Femur (tissue), 1 donor: ENCODE measurements at regions not wholly inside any gene's neighbourhood (a gene's known extent, or its start where the extent isn't known, plus 50 kb on each side); places are given as distances from the start of the nearest gene placed in this dataset.
A peak's percentile ranks its signal among the peaks of the same experiment; 100 is the strongest.

Experiments used
- DNase-seq: peaks from one replicate; pipeline ENCODE4 v3.0.0-alpha.2; 2017

DNA sequence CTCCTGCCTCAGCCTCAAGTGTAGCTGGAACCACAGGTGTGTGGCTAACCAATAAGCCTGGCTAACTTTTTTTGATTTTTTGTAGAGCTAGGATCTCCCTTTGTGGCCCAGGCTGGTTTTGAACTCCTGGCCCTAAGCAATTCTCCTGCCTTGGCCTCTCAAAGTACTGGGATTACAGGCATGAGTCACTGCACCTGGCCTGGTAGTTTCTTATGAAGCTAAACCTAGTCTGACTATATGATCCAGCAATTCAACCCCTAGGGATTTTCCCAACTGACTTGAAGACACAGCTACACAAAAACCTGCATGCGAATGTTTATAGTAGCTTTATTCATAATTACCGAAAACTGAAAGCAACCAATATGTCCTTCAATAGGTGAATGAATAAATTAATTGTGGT, 176.2 kb upstream of the IRX3 start:
- no peak for DNase-seq

DNA sequence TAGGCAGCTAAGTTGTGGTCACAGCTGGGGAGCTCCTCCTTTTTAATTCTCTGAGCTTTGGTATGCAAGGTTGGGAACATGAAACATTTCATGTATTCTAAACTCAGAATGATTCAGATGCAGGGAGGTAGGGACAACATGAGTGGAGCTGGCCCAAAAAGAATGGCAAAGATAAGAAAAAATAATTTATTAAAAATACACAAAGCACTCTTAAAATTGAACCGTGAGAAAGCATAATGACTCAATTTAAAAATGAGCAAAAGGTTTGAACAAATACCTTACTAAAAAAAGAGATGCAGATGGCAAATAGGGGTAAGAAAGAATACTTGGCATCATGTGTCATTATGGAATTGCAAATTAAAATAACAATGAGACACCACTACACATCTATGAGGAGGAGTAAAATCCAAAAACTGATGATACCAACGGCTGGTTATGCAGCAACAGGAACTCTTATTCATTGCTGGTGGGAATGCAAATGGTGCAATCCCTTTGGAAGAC, 175.6 kb upstream of the IRX3 start:
- no peak for DNase-seq

DNA sequence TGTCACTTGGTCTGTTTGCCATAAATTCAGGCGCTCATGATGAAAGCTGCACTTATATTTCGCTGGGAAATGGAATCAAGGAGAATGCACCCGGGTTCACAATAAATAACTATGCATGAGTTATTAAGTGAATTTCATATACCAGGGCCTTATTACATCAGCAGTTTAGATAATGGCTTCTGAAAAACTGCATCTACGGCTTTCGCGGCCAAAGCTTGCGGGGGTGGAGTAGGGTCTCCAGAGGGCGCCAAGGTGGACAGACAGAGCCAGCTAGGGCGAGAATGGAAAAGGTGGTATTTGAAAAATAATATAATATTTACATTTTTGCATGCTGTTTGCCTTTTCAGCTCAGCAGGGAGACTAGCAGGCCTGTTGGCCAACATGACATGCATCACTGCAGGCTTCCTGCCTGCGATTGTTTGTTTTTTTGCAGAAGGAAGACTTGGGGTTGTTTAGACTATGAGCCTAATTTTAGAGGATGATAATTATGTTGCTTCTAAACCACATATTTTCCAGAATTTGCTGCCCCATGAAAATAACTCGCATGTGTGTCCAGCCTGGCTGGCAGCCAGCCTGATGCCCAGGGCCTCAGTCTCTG, 173.8 kb upstream of the IRX3 start:
- DNase-seq, result no peak

DNA sequence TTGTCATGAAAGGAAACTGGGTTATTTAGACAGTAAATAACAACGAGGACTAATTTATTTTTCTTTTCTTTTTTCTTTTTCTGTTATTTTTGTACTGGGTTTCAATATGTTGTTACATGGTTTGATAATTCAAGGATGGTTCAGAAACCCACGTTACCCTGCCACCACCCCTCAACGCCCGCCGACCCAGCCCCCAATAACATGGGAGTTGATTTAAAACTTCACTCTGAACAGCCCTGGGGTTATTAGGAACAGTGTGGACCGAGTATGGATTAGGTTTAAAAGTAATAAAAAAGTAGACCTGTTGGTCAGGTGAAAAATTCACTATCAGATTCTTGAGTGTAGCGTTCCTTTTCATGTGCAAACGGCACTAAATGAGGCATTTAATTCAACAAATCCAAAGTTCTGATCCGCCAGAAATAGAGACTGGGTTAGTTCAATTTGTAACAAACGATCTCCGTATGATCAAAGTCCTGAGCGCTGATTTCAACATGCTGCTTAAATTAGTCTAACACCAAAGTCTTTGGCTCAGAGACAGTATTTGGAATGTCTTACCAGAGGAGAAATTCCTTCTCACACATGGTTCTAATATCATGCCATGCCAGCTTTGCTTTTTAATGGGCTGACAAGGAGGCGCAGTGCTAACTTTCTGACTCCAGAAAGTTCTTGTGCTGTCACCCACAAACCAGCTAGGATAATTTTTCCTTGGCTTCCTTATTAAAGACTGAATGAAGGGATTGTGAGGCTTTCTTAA, 173.1 kb upstream of the IRX3 start:
- no peak for DNase-seq

DNA sequence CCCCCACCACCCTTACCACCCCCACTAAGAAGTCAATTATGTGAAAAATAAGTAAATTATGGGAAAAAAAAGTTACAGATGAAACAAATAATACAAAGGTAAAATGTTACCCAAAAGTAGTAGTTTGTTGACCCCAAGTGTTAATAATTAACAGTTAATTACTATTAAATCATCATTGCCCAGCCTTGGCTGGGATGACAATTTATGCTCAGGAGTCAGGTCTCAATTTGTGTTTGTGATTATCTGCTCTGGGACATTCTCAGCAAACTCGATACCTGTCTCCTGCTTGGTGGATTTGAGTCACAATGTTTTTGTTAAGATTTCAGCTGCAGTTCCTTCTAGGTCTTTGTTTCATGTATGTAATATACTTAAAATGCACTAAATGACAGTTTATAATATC, 172.3 kb upstream of the IRX3 start:
- no peak for DNase-seq

DNA sequence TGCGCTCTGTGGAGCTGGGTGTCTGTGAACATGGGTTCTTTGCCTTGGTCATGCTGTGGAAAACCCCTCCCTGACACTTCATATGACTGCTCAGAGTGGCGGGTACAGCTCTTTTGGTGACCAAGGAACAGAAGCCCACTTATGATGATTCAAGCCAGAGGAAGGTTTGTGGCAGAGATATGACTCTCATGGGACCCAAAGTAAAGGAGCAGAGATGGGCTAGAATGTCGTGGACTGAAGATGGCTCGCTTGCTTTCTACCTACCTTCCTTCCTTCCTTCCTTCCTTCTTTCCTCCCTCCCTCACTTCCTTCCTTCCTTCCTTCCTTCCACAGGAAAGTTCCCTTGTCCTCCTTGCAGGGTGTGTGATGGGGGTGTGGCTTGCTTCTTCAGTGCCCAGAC, 169.7 kb upstream of the IRX3 start:
- DNase-seq, result no peak

DNA sequence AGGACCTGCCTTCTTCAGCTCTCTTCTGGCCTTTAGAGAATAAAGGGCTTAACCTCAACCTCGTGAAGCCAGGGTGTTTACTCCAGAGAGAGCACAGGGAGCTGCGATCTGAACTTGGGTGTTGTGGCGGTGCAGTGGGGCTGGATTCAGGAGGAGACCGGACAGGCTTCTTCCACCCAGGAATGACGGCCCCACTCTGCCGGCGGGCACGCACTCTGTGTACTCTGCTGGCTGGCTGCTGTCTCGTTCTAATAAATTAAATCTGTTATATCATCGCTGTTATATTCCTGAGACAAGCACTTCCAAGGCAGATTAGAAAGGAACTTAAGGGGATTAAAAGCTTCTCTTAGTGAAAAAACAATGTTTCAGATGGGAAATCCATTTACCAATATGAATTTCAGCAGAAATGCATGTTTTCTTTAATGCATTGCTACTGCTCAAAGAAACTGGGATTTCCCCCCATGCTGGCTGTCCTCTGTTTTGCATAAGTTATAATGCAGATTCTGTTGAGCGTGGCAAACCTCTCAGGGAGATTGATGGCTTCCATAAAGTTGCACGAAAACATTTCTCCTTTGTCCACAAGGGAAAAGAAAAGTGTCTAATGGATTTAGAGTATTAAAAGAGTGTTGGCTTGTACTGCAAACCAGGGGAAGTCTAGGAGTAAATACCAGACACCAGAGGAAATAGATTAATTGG, 168.6 kb upstream of the IRX3 start:
- no peak for DNase-seq

DNA sequence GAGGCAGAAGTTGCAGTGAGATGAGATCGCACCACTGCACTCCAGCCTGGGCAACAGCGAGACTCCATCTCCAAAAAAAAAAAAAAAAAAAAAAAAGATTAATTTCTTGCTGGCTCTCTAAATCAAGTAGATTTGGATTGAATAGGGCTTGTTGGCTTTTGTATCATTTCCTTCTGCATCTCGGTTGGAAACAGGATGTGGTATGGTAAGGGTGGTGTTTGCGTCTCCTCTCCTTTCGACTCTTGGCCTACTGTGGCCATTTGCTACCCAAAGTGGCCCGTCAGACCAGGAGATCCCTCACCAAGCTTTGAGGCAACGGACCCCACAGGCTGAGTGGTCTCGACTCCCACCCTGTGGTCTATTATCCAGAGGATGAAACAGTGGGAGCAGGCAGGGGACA, 168.0 kb upstream of the IRX3 start:
- DNase-seq, result no peak

DNA sequence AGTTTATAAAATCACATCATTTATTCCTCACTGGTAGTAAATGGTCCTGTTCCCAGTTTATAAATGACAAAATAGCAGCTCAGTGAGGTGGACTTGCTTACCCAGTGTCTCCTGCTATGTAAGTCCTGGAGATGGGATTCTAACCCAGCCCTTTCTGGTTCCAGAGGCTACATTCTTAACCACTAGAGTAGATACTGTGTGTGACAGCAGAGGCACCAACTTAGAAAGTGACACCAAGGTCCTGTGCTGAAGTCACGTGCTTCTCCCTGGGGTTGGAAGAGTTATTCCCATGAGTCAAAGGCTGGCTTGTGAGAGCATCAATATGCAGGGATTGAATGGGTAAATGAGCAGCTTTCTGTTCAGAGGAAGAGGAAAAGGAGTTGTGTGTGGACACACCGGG, 167.3 kb upstream of the IRX3 start:
- no peak for DNase-seq

DNA sequence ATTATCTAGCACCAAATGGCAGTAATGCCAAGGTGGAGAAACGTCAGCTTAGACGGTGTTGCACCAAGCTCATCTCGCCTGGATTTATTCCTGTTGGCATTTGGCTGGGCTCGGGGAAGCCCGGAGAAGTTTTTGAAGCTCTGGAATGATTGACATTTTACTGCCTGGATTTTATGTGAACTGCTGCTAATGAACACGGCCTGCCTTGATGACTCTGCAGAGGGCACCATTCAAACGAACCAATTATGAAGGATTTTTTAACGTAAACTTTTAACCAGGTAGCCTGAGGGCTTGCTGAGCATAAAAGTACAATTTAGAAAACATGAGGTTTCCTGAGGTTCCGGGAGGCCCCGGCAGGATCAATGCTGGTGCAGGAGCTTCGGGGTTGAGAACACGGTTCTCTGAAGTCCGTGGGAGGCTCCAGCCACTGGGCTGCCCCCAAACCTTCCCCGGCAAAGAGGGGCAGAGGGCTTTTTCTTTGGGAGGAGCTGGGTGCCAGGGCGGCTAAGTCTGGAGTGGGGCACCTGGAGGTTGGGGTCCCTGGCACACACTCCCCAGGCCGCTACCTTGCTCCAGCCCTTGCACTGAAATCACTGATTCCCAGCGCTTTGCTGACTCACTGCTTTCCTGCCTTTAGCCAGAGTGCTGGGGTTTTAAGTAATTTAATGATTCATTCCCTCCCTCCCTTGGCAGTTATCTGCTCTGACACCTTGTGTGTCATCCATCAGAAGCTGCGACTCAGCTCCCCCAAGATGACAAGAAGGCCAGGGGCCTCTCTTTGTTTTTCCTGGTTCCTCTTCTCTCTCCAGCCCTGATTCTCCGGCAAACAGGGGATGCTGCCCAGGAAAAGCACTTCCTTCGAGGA, 161.2 kb upstream of the IRX3 start:
- no peak for DNase-seq

DNA sequence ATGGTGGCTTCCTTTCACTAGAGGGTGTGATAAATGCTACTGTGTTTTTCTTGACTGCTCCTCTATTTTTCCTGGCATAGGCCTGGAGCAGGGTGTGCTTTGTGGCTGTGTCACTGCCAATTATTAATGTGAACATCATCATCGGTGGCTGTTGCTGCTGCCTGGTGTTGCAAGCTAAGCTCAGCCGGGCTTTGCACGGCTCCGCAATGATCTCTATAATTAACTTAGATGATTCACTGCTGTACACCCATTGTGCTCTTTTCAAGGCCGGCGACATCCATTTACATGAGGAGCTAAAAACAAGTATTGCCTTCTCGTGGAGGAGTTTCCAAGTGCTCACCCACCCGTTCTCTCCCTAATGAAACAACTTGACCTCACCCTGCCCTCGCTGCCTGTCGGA, 160.1 kb upstream of the IRX3 start:
- peak; percentile 60 for DNase-seq

DNA sequence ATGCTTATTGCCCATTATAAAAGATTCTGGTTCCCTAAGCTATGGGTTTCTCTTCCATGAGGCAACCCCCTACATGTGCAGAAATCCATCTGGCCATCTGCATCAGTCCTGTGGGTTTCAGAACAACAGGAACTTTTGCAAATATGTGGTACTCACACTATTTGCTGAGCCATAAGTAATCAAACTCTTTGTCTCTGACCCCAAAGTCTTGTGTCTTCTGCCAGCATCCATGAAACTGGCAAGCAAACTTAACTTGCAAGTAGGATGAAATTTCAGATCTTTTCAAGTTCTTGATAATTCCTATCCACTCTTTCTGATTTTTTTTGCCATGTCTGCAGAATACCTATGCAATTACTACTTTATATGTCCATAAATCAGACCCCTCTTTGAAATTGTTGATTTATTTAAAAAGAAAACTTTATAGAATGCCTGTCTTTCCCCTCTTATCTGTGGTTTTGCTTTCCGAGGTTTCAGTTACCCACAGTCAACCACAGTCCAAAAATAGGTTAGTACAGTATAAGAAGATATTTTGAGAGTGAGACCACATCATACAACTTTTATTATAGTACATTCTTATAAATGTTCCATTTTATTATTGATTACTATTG, 158.4 kb upstream of the IRX3 start:
- no peak for DNase-seq

DNA sequence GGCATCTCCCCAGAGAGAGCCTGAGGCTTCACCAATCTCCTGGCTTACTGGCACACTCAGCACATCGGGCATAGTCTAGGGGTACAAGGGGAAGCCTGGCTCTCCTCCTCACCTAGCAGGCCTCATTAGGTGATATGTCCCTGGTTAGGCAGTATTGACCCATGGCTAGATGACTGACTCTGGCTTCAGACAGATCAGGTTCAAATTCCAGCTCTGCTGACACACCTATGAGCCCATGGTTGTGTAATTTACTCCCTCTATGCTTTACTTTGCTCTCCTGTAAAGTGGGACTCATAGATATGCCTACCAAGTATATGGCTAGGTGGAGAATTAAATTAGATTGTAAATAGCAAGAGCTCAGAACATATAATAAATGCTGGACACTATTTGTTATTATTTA, 157.3 kb upstream of the IRX3 start:
- DNase-seq, result no peak

DNA sequence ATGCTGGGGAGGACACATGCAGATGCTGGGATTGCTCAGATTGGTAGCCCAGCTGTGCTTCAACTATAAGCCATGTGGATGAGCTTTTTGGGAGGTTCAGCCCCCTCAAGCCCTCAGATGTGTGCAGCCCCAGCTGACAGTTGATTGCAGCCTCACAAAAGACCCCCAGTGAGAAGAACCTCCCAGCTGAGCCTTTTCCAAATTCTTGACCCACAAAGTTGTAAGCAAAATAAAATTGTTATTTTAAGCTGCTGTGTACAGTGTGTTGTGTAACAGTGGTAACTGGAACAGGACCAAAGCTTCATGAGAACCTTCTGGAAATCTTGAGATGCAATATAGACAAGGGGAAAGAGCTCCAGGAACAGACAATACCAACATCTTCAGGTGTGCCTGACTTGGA, 156.8 kb upstream of the IRX3 start:
- DNase-seq, result no peak

DNA sequence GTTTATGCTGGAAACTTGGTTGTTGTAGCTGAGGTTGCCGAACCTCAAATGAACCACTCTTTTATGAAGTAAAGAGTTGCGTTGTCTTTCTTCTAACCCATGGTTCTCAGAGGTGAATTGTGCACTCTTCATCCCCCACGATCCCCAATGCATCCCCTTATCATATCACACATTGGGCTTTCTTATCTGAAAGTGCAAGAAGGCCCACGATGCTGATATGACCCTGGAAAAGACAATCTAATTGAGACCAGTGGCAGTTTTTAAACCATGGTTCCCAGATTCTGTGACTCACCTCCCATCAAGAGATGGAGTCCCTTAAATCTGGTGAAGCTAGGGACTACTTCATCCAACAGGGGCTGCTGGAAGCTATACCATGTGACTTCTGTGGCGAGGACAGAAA, 156.3 kb upstream of the IRX3 start:
- DNase-seq, result no peak

DNA sequence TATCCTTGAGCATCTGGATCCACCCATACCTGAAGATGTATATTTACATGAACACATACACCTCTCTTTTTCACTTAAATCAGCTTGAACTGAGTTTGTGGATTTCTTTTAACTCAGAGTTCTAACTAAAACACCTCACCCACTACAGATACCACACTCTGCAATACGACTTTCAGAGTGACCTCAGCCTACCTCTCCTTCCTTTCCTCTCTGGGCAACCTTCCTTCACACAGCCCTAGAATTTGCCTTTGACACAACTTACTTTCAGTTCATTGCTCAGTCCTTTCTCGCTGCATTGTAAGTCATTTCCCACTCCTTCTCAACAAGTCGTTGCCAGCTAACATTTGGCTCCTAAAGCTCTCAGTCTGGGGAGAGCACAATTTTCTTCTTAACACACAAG, 151.9 kb upstream of the IRX3 start:
- DNase-seq, result no peak

DNA sequence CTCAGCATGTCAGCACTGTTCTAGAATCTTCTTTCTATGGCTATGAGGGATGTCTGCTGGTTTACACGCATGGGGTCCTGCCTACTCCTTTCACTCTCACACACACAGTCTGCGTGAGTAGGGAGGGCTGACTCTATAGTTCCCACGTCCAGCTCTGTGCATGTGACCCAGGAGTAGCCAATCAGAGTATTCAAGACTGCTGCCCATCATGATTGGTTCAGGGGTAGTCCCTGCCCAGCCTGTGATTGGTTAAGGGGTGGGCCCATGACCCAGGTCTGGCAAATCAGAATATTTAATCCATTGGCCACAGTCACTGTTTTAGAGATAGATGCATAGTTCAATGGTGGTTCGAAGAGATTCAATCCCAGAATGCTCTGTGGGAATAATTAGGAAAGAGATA, 151.3 kb upstream of the IRX3 start:
- no peak for DNase-seq

DNA sequence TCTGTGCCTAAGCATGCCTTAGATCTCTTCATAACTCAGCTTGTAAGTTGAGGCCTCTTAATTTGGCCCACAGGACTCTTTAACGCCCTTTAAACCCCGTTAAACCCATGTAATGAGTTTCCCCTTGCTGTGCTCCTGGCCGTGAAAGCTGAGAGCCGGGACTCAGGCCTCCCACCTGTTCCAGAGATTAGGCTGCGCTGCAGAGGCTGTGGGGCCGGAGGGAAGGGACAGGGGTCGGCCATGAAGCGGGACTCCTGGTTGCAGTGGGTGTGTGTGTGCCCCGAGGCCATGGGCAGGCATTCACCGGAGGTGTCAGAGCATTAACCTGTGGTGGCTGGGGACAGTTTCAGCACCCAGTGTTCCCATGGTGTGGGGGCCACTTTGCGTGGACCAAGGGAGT, 150.8 kb upstream of the IRX3 start:
- no peak for DNase-seq

DNA sequence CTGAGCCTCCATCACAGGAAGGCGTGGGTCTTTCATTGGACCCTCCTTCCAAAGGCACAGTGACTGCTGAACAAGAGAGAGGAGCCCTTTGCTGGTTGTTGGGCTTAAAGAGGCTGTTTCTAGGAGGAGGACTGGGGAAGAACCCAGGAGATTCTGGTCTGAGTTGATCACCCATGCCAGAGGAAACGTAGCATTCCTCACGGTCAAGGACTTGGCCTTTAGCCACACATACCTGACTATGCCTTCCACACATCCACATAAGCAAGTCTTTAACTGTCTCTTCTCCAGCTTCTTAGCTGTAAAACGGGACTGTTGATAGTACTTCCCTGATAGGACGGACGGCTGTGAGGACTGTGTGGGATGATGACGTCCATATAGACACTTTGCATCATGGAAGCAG, 149.8 kb upstream of the IRX3 start:
- DNase-seq, result no peak

DNA sequence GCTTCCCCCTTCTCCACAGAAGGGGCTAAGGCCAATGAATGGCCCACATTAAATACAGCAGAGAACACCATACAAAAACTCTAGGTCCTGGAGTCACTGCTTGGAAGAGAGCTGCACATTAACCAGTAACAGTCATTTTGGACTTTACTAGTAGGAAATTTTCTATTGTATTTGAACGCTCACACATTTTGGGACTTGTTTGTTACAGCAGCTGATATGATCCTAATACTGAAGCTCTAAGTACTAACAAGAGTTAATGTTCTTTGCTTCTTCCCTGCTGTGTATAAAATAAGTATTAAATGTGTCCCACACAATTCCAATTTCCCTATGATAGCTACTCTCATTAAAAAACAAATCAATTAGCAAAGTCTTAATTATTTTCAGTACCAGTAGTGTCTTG, 148.3 kb upstream of the IRX3 start:
- DNase-seq, result no peak

DNA sequence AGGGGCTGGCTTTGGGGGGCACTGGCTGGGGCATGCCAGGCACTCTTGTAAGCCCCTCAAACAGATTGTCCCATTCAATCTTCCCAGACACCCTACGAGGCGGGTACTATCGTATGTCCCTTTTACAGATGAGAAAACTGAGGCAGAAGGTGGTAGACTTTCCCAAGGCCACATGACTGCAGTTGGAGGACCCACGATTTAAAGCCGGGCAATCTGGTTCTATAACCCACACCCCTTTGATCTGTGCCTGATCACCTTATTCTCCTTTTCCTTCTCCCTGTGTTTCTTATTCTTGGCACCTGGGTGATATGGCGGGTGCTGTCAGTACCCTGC, 146.3 kb upstream of the IRX3 start:
- no peak for DNase-seq

DNA sequence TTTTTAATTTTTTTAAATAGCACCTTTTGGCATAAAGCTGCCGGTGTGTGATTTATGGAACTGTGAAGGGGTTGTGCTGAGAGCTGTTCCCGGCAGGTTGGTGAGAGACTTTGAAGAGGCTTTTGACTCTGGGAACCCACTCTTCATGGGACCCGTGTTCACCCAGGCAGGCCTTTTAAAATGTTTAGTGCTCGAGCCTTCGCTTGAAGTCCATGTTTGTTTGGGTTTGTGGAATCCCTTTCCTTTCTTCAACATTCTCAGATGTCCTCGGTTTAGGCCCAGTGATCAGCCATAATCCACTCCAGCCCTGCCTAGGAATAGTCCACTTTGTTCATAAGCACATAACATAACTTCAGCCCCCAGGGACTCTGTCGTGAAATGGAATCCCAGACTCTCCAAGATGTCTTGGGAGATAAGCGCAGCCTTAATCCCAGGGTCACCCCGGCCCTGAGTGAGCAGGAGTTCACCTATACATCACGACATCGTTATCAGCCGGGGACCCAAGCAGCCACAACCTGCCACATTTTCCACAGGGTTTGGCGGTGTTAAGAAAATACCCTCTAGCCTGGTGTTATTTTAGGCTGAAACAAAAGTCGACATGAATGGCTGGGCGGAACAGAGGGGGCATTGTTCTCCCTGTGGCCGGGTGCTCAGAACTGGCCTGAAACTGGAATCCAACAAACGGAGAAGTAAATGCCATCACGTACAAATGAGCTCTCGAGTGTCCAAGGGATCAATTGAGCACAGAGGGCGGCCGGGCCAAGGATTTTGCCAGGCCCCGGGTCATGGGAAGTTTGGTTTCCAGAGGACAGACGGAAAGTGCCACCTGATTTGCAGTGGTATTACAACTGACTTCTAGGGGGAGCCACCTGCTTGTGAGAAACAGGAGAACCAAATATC, 145.7 kb upstream of the IRX3 start:
- peak; percentile 64 for DNase-seq
